GM10266 (cell line): ENCODE measurements at regions not wholly inside any gene's neighbourhood (a gene's known extent, or its start where the extent isn't known, plus 50 kb on each side); places are given as distances from the start of the nearest gene placed in this dataset.

Experiments used
- DNase-seq: peaks from one replicate; pipeline ENCODE4 v3.0.0; 2012; ENCODE audit errors: extremely low spot score
- TF ChIP-seq, protein P1 (sequence below): IDR thresholded peaks from 2 replicates; pipeline ENCODE4 v1.5.1; 2012; ENCODE audit warnings: mild to moderate bottlenecking, low read depth; ENCODE audit not compliant: control insufficient read depth, insufficient read depth; ENCODE audit errors: missing control alignments

- TF ChIP-seq, protein P1, sequence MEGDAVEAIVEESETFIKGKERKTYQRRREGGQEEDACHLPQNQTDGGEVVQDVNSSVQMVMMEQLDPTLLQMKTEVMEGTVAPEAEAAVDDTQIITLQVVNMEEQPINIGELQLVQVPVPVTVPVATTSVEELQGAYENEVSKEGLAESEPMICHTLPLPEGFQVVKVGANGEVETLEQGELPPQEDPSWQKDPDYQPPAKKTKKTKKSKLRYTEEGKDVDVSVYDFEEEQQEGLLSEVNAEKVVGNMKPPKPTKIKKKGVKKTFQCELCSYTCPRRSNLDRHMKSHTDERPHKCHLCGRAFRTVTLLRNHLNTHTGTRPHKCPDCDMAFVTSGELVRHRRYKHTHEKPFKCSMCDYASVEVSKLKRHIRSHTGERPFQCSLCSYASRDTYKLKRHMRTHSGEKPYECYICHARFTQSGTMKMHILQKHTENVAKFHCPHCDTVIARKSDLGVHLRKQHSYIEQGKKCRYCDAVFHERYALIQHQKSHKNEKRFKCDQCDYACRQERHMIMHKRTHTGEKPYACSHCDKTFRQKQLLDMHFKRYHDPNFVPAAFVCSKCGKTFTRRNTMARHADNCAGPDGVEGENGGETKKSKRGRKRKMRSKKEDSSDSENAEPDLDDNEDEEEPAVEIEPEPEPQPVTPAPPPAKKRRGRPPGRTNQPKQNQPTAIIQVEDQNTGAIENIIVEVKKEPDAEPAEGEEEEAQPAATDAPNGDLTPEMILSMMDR: no peak
- no peak for DNase-seq
Observed at GRCh38 chr2:42924418-42924886, 132.1 kb upstream of the HAAO start.

DNA sequence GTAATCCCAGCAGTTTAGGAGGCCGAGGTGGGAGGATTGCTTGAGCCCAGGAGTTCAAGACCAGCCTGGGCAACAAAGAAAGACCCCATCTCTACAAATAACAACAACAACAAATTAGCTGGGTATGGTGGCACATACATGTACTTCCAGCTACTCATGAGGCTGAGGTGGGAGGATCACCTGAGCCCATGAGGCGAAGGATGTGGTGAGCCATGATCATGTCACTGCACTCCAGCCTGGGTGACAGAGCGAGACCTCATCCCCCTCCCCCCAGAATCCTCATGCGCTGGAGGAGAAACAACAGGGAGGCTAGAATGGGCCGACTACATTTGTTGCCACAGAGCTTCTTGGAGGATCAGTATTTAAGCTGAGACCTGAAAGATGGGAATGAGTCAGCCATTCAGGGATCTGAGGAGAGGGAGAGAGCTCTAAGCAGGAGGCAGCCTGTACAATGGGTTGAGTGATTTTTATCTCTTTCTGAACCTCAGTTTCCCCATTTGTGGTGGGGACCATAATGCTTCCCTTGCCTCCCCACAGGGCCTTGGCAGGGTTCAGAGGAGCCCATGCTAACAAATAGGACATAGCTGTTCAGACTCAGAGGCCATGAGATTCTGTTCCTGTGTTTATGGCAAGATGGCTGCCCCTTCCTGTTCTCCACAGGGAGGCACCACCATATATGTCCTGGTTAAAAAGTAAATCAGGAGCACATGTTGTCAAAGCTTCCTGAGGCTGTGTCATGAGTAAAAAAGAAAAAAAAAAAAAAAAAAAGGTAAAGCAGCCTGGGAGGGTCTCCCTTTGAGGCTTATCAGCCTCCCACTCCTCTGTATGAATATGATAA is 131.4 kb upstream of the HAAO start:
- TF ChIP-seq, protein P1: no peak
- DNase-seq: no peak

DNA sequence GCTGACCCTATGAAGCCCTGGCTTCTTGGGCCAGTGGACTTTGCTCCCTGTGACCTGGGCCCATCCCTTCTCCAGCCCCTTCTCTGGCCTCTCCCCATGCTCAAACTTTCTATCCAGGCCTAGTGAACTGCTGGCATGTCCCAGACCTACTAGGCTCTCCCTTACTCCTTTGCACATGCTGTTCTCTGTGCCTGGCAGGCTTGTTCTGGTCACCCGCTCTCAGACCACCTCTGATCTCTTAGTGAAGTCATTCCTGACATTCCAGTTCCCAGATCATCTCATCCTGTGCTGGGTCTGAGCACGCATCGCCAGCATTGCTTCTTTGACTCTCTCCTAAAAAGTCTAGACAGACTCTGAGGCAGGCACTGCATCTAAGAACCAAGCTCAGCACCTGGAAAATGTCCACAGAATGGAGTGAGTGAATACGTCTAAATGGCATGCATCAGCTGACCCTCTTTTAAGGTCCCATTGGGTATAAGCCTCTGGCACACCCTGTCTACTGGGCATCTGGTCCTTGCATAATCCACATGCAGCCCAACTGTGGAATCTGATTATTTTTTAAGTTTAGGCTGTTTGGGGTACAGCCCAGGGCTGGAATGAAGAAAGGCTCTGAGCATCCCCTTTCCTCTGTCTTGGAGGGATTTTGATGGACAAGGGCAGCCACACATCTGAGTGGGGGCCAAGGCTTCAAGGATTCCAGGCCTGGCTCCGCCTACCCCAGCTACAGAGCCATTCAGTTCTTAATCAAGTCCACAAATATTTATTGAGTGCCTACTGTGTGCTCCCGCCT is 130.6 kb upstream of the HAAO start:
- DNase-seq: no peak
- TF ChIP-seq, protein P1: no peak

DNA sequence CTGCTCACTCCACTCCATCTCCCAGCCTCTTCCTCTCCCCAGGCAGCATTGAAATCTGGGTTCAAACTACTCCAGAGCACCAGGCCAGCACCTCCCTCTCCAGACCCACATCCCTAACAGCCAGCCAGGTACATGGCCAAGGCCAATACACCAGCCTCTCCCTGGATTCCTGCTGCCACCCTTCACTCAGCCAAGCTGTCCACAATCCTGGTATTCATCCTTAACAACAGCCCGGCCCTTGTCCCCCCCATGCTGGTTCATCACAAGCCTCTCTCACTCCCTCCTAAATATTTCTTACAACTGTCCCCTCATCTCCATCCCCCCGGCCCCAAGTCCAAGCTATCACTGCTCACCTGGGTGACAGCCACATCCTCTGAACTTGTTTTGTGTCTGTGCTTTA is 129.9 kb upstream of the HAAO start:
- TF ChIP-seq, protein P1: no peak
- DNase-seq: no peak

- DNase-seq: no peak
- TF ChIP-seq, protein P1: no peak
Observed at GRCh38 chr2:42921721-42922120, 129.3 kb upstream of the HAAO start.

DNA sequence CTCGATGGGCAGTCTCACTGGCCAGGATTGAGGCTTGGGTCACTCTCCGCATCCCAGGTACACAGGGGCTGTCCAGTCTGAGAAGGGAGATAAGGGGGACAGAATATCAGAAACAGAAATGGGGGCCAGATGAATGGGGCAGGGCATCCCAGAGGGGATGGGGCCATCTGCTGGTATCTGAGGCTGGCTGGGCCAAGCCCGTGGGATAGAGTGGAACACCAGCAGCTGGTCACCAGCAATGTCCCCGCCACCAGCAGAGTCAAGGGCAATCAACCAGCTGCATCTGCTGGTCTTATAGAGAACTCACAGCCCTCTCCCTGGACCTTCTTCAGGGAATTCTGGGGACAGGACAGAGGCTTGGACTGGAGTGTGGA is 128.8 kb upstream of the HAAO start:
- DNase-seq: no peak
- TF ChIP-seq, protein P1: peak; percentile 31
